Upper lobe of left lung (tissue), 4 donors: ENCODE measurements at regions not wholly inside any gene's neighbourhood (a gene's known extent, or its start where the extent isn't known, plus 50 kb on each side); places are given as distances from the start of the nearest gene placed in this dataset.

ENCODE experiments used
- POLR2A ChIP-seq, 4 donors: fragments of 450-650 bp; IDR thresholded peaks; one replicate each; pipeline ENCODE4 v1.5.1; 2016 to 2017; ENCODE audit warnings: antibody characterized with exemption in 4 of 4, mild to moderate bottlenecking in 2 of 4
- POLR2AphosphoS5 ChIP-seq, 2 donors: sonication (generic); formaldehyde crosslinking; IDR thresholded peaks; one replicate each; pipeline ENCODE4 v1.5.1; 2017; ENCODE audit warnings: antibody characterized with exemption in 2 of 2
- TF ChIP-seq, protein P1 (sequence below), 6 experiments: fragments of 450-650 bp in 4 of 6; fragments of 200-600 bp in 2 of 6; sonication (generic) in 2 of 6; IDR thresholded peaks; one replicate each; pipeline ENCODE4 v1.5.1; 2016 to 2019; ENCODE audit warnings: antibody characterized with exemption in 6 of 6

GRCh38 chr12:13580206-13580605, 383.7 kb downstream of the EMP1 start:
- TF ChIP-seq, protein P1, sequence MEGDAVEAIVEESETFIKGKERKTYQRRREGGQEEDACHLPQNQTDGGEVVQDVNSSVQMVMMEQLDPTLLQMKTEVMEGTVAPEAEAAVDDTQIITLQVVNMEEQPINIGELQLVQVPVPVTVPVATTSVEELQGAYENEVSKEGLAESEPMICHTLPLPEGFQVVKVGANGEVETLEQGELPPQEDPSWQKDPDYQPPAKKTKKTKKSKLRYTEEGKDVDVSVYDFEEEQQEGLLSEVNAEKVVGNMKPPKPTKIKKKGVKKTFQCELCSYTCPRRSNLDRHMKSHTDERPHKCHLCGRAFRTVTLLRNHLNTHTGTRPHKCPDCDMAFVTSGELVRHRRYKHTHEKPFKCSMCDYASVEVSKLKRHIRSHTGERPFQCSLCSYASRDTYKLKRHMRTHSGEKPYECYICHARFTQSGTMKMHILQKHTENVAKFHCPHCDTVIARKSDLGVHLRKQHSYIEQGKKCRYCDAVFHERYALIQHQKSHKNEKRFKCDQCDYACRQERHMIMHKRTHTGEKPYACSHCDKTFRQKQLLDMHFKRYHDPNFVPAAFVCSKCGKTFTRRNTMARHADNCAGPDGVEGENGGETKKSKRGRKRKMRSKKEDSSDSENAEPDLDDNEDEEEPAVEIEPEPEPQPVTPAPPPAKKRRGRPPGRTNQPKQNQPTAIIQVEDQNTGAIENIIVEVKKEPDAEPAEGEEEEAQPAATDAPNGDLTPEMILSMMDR (IDR thresholded peaks at IDR 0.05), result no peak
- TF ChIP-seq POLR2AphosphoS5 (IDR thresholded peaks at IDR 0.05) (no peak), POLR2A (IDR thresholded peaks at IDR 0.05) (no peak)
